GM12864 (cell line): ENCODE measurements at regions not wholly inside any gene's neighbourhood (a gene's known extent, or its start where the extent isn't known, plus 50 kb on each side); places are given as distances from the start of the nearest gene placed in this dataset.

ENCODE experiments used
- DNase-seq: peaks from one replicate; pipeline ENCODE4 v3.0.0-alpha.2; 2011; ENCODE audit warnings: low read depth
- H3K4me3 ChIP-seq: 2 replicates; pipeline ENCODE4 v1.5.1; 2011; ENCODE audit warnings: mild to moderate bottlenecking, low read depth, low read length, control low read depth
- CTCF ChIP-seq: IDR thresholded peaks from 2 replicates; pipeline ENCODE4 v1.5.1; 2011; ENCODE audit warnings: low read depth, mild to moderate bottlenecking, moderate library complexity, low read length, control low read depth, inconsistent platforms; ENCODE audit errors: missing control alignments

- H3K4me3 ChIP-seq: no peak overlapping the region
- TF ChIP-seq CTCF: no peak
- DNase-seq: no peak
Observed at GRCh38 chr10:85508159-85508558, 858.4 kb downstream of the GRID1 start.

GRCh38 chr10:85510682-85511081, 855.9 kb downstream of the GRID1 start:
- no peak overlapping the region for H3K4me3 ChIP-seq
- DNase-seq: no peak
- TF ChIP-seq CTCF: no peak

GRCh38 chr10:85513436-85513835, 853.2 kb downstream of the GRID1 start:
- no peak for TF ChIP-seq CTCF
- DNase-seq: no peak
- H3K4me3 ChIP-seq: no peak overlapping the region

GRCh38 chr10:85515316-85515715, 851.3 kb downstream of the GRID1 start:
- no peak for TF ChIP-seq CTCF
- H3K4me3 ChIP-seq: no peak overlapping the region
- DNase-seq: no peak

- DNase-seq: no peak
- TF ChIP-seq CTCF: no peak
- no peak overlapping the region for H3K4me3 ChIP-seq
Observed at GRCh38 chr10:85524001-85524666, 842.5 kb downstream of the GRID1 start.

- no peak overlapping the region for H3K4me3 ChIP-seq
- DNase-seq: no peak
- TF ChIP-seq CTCF: no peak
Observed at GRCh38 chr10:85527616-85528317, 838.8 kb downstream of the GRID1 start.

GRCh38 chr10:85528318-85528652, 838.3 kb downstream of the GRID1 start:
- no peak for TF ChIP-seq CTCF
- H3K4me3 ChIP-seq: no peak overlapping the region
- no peak for DNase-seq
